H9 (cell line): ENCODE measurements at regions not wholly inside any gene's neighbourhood (a gene's known extent, or its start where the extent isn't known, plus 50 kb on each side); places are given as distances from the start of the nearest gene placed in this dataset.

Source experiments
- DNase-seq: peaks from one replicate; pipeline ENCODE4 v3.0.0-alpha.2; 2017
- H2AFZ ChIP-seq: one replicate; pipeline ENCODE4 v1.6.1; 2013; ENCODE audit warnings: mild to moderate bottlenecking, low read length, control low read depth, moderate library complexity
- H2AK5ac ChIP-seq: 2 replicates; pipeline ENCODE4 v1.6.1; 2013; ENCODE audit warnings: low read length, control low read depth, mixed read lengths; ENCODE audit not compliant: insufficient read length
- H2BK120ac ChIP-seq: one replicate; pipeline ENCODE4 v1.6.1; 2013; ENCODE audit warnings: low read depth, mild to moderate bottlenecking, low read length, control low read depth, inconsistent platforms; ENCODE audit not compliant: poor library complexity, severe bottlenecking
- H2BK12ac ChIP-seq: 2 replicates; pipeline ENCODE4 v1.6.1; 2013; ENCODE audit warnings: low read length, control low read depth, mixed read lengths, low read depth; ENCODE audit not compliant: insufficient read length
- H2BK15ac ChIP-seq: 2 replicates; pipeline ENCODE4 v1.6.1; 2013; ENCODE audit warnings: low read depth, low read length, control low read depth
- H2BK20ac ChIP-seq: one replicate; pipeline ENCODE4 v1.6.1; 2013; ENCODE audit warnings: low read depth, mild to moderate bottlenecking, low read length, control low read depth, inconsistent platforms; ENCODE audit not compliant: poor library complexity, severe bottlenecking
- H2BK5ac ChIP-seq: 2 replicates; pipeline ENCODE4 v1.6.1; 2013; ENCODE audit warnings: low read length, control low read depth, mixed read lengths; ENCODE audit not compliant: insufficient read length
- H3K14ac ChIP-seq: 2 replicates; pipeline ENCODE4 v1.6.1; 2013; ENCODE audit warnings: low read length, control low read depth; ENCODE audit not compliant: insufficient read depth
- H3K18ac ChIP-seq: 2 replicates; pipeline ENCODE4 v1.6.1; 2013; ENCODE audit warnings: low read depth, mild to moderate bottlenecking, mixed read lengths, low read length, control low read depth; ENCODE audit not compliant: insufficient read length
- H3K23ac ChIP-seq: 2 replicates; pipeline ENCODE4 v1.6.1; 2013; ENCODE audit warnings: low read length, control low read depth, mixed read lengths, low read depth; ENCODE audit not compliant: insufficient read length
- H3K23me2 ChIP-seq: 2 replicates; pipeline ENCODE4 v1.6.1; 2013; ENCODE audit warnings: low read depth, mild to moderate bottlenecking, mixed read lengths, low read length, control low read depth; ENCODE audit not compliant: insufficient read length, poor library complexity, severe bottlenecking
- H3K27ac ChIP-seq: 2 replicates; pipeline ENCODE4 v1.5.1; 2013; ENCODE audit warnings: low read length, control low read depth, mixed read lengths, low read depth; ENCODE audit not compliant: insufficient read length
- H3K27me3 ChIP-seq: 2 replicates; pipeline ENCODE4 v1.6.1; 2013; ENCODE audit warnings: low read length, control low read depth, inconsistent platforms; ENCODE audit not compliant: insufficient read depth
- H3K4ac ChIP-seq: 2 replicates; pipeline ENCODE4 v1.6.1; 2013; ENCODE audit warnings: low read depth, mild to moderate bottlenecking, control low read depth, inconsistent platforms, low read length, moderate library complexity
- H3K4me1 ChIP-seq: 2 replicates; pipeline ENCODE4 v1.6.1; 2013; ENCODE audit warnings: low read length, control low read depth, inconsistent platforms; ENCODE audit not compliant: insufficient read depth
- H3K4me2 ChIP-seq: 2 replicates; pipeline ENCODE4 v1.6.1; 2013; ENCODE audit warnings: low read length, control low read depth, mixed read lengths; ENCODE audit not compliant: insufficient read length, insufficient read depth
- H3K56ac ChIP-seq: 2 replicates; pipeline ENCODE4 v1.6.1; 2013; ENCODE audit warnings: low read depth, mild to moderate bottlenecking, mixed read lengths, low read length, control low read depth; ENCODE audit not compliant: insufficient read length
- H3K79me1 ChIP-seq: 2 replicates; pipeline ENCODE4 v1.6.1; 2013; ENCODE audit warnings: low read depth, mild to moderate bottlenecking, moderate library complexity, low read length, control low read depth, inconsistent platforms; ENCODE audit not compliant: insufficient read depth, poor library complexity, severe bottlenecking
- H3K79me2 ChIP-seq: 2 replicates; pipeline ENCODE4 v1.6.1; 2013; ENCODE audit warnings: low read length, control low read depth, inconsistent platforms; ENCODE audit not compliant: insufficient read depth
- H3K9ac ChIP-seq: 2 replicates; pipeline ENCODE4 v1.6.1; 2013; ENCODE audit warnings: low read length, control low read depth, mixed read lengths; ENCODE audit not compliant: insufficient read length; ENCODE audit errors: extremely low read depth
- H3K9me3 ChIP-seq: one replicate; pipeline ENCODE4 v1.6.1; 2013; ENCODE audit warnings: low read depth, low read length, inconsistent platforms; ENCODE audit not compliant: control insufficient read depth
- H3T11ph ChIP-seq: one replicate; pipeline ENCODE4 v1.6.1; 2013; ENCODE audit warnings: mild to moderate bottlenecking, low read length, control low read depth, inconsistent platforms
- H4K20me1 ChIP-seq: one replicate; pipeline ENCODE4 v1.6.1; 2013; ENCODE audit not compliant: control insufficient read depth, insufficient read length, insufficient read depth
- H4K5ac ChIP-seq: 2 replicates; pipeline ENCODE4 v1.6.1; 2013; ENCODE audit warnings: low read depth, mild to moderate bottlenecking, mixed read lengths, low read length, control low read depth; ENCODE audit not compliant: insufficient read length
- H4K8ac ChIP-seq: replicated peaks from 2 replicates; pipeline ENCODE4 v1.6.1; 2013; ENCODE audit warnings: low read length, control low read depth, mixed read lengths, low read depth; ENCODE audit not compliant: insufficient read length
- H4K91ac ChIP-seq: 2 replicates; pipeline ENCODE4 v1.6.1; 2013; ENCODE audit warnings: low read depth, mild to moderate bottlenecking, moderate library complexity, mixed read lengths, low read length, control low read depth; ENCODE audit not compliant: insufficient read length
- H3K27ac Mint-ChIP-seq, 3 experiments: 2 replicates in 2 of 3; 3 replicates in 1 of 3; pipeline ENCODE4 v1.8.0; 2020 to 2021; ENCODE audit warnings: mixed read lengths in 3 of 3, mild to moderate bottlenecking in 1 of 3, moderate library complexity in 1 of 3
- H3K27me3 Mint-ChIP-seq: 2 replicates; pipeline ENCODE4 v1.8.0; 2021; ENCODE audit warnings: low read depth, mild to moderate bottlenecking, moderate library complexity, mixed read lengths
- H3K36me3 Mint-ChIP-seq, 3 experiments: 2 replicates in 2 of 3; 3 replicates in 1 of 3; pipeline ENCODE4 v1.8.0; 2020 to 2021; ENCODE audit warnings: low read depth in 3 of 3, mixed read lengths in 3 of 3; ENCODE audit not compliant: insufficient read depth in 1 of 3
- H3K4me1 Mint-ChIP-seq, 2 experiments: 2 replicates each; pipeline ENCODE4 v1.8.0; 2020; ENCODE audit warnings: mixed read lengths in 2 of 2
- H3K4me3 Mint-ChIP-seq, 2 experiments: 2 replicates in 1 of 2; 3 replicates in 1 of 2; pipeline ENCODE4 v1.8.0; 2020 to 2021; ENCODE audit warnings: mild to moderate bottlenecking in 2 of 2, mixed read lengths in 2 of 2, moderate library complexity in 1 of 2
- H3K9me3 Mint-ChIP-seq, 2 experiments: 2 replicates in 1 of 2; 3 replicates in 1 of 2; pipeline ENCODE4 v1.8.0; 2020; ENCODE audit warnings: mild to moderate bottlenecking in 2 of 2, mixed read lengths in 2 of 2, moderate library complexity in 1 of 2
- CTCF ChIP-seq: fragments of 200-600 bp; sonication (generic); conservative IDR thresholded peaks from 3 replicates; pipeline ENCODE4 v1.8.0; 2021; ENCODE audit warnings: antibody characterized with exemption, mild to moderate bottlenecking
- WGBS: extraction: QIAGEN DNeasy Blood & Tissue Kit; methylation state at CpG from one replicate; pipeline ENCODE4 v1.1.7; 2013; ENCODE audit warnings: missing lambda C conversion rate, low lambda C conversion rate, mixed read lengths; ENCODE audit not compliant: insufficient read length; ENCODE audit errors: extremely low coverage; 5-methylcytosine and 5-hydroxymethylcytosine counted together

- no peak overlapping the region for H3T11ph ChIP-seq
- no peak overlapping the region for H3K14ac ChIP-seq
- H3K4me3 Mint-ChIP-seq: no peak overlapping the region
- H3K79me2 ChIP-seq: no peaks in the 10 kb centered on the region
- H3K79me1 ChIP-seq: no peaks in the 10 kb centered on the region
- H3K9ac ChIP-seq: no peak overlapping the region
- H2AFZ ChIP-seq: no peak overlapping the region
- no peak overlapping the region for H3K4ac ChIP-seq
- H2BK12ac ChIP-seq: no peak overlapping the region
- H3K4me1 ChIP-seq: no peaks in the 10 kb centered on the region
- H2BK120ac ChIP-seq: no peak overlapping the region
- H3K27me3 Mint-ChIP-seq: no peaks in the 10 kb centered on the region
- no peak overlapping the region for H3K23ac ChIP-seq
- no peaks in the 10 kb centered on the region for H4K20me1 ChIP-seq
- H3K18ac ChIP-seq: no peak overlapping the region
- no peaks in the 10 kb centered on the region for H3K27me3 ChIP-seq
- no peaks in the 10 kb centered on the region for H3K36me3 Mint-ChIP-seq
- no peak overlapping the region for H2AK5ac ChIP-seq
- H3K27ac ChIP-seq: no peak overlapping the region
- H2BK15ac ChIP-seq: no peak overlapping the region
- H2BK5ac ChIP-seq: no peak overlapping the region
- no peak overlapping the region for H4K91ac ChIP-seq
- H3K56ac ChIP-seq: no peak overlapping the region
- no peak overlapping the region for H3K27ac Mint-ChIP-seq
- H3K4me2 ChIP-seq: no peak overlapping the region
- WGBS: no CpG with 5 or more reads among the region's 1 CpG
- no peak overlapping the region for H2BK20ac ChIP-seq
- H3K9me3 ChIP-seq: no peaks in the 10 kb centered on the region
- no peak overlapping the region for H4K5ac ChIP-seq
- H3K4me1 Mint-ChIP-seq: no peaks in the 10 kb centered on the region
- no peak overlapping the region for H4K8ac ChIP-seq
- no peaks in the 10 kb centered on the region for H3K9me3 Mint-ChIP-seq
- no peak for TF ChIP-seq CTCF
- H3K23me2 ChIP-seq: no peaks in the 10 kb centered on the region
- no peak for DNase-seq
These were observed 652.2 kb upstream of the WWC1 start for GRCh38 chr5:167639273-167639672.
